Astrocyte (in vitro differentiated cells and primary cell): ENCODE measurements at regions not wholly inside any gene's neighbourhood (a gene's known extent, or its start where the extent isn't known, plus 50 kb on each side); places are given as distances from the start of the nearest gene placed in this dataset.

Source experiments
- CTCF ChIP-seq: IDR thresholded peaks from 2 replicates; pipeline ENCODE4 v1.5.1; 2011; ENCODE audit warnings: low read depth, mild to moderate bottlenecking, inconsistent platforms, low read length, moderate library complexity; ENCODE audit not compliant: insufficient read depth
- EZH2 ChIP-seq: IDR thresholded peaks from 2 replicates; pipeline ENCODE4 v1.6.1; 2012; ENCODE audit warnings: mild to moderate bottlenecking, low read length, inconsistent platforms; ENCODE audit not compliant: insufficient read depth

GRCh38 chr4:14769993-14770392, 232.3 kb upstream of the CPEB2 start:
- no peak for TF ChIP-seq CTCF
- TF ChIP-seq EZH2 = no peak
